ENCODE measurements at regions not wholly inside any gene's neighbourhood (a gene's known extent, or its start where the extent isn't known, plus 50 kb on each side); places are given as distances from the start of the nearest gene placed in this dataset.
A peak's percentile ranks its signal among the peaks of the same experiment; 100 is the strongest.

GRCh38 chr5:85305766-85306165 lies 921.1 kb upstream of the EDIL3 start:
- H3K27ac ChIP-seq = no peak overlapping the region
- H3K4me1 ChIP-seq = no peaks in the 10 kb centered on the region
- H3K27me3 Mint-ChIP-seq (ENCODE audit: insufficient read depth, low read depth) = no peaks in the 10 kb centered on the region
- no peaks in the 10 kb centered on the region for H4K20me1 ChIP-seq (ENCODE audit: low read depth)
- H3K36me3 Mint-ChIP-seq = no peaks in the 10 kb centered on the region
- H3K4me1 Mint-ChIP-seq = no peaks in the 10 kb centered on the region
- no peaks in the 10 kb centered on the region for H3K27me3 ChIP-seq
- H2AFZ ChIP-seq (replicated peaks) = no peak overlapping the region
- no peaks in the 10 kb centered on the region for H3F3A ChIP-seq (ENCODE audit: low read depth)
- TF ChIP-seq, protein P1, sequence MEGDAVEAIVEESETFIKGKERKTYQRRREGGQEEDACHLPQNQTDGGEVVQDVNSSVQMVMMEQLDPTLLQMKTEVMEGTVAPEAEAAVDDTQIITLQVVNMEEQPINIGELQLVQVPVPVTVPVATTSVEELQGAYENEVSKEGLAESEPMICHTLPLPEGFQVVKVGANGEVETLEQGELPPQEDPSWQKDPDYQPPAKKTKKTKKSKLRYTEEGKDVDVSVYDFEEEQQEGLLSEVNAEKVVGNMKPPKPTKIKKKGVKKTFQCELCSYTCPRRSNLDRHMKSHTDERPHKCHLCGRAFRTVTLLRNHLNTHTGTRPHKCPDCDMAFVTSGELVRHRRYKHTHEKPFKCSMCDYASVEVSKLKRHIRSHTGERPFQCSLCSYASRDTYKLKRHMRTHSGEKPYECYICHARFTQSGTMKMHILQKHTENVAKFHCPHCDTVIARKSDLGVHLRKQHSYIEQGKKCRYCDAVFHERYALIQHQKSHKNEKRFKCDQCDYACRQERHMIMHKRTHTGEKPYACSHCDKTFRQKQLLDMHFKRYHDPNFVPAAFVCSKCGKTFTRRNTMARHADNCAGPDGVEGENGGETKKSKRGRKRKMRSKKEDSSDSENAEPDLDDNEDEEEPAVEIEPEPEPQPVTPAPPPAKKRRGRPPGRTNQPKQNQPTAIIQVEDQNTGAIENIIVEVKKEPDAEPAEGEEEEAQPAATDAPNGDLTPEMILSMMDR (IDR thresholded peaks at IDR 0.05) = no peak
- TF ChIP-seq EZH2phosphoT487 (IDR thresholded peaks at IDR 0.05) = no peak
- TF ChIP-seq EZH2 (IDR thresholded peaks at IDR 0.05) = no peak
- no peak overlapping the region for H3K4me3 ChIP-seq
- no peaks in the 10 kb centered on the region for H3K9me3 Mint-ChIP-seq
- H3K9ac ChIP-seq = no peak overlapping the region
- H3K27ac Mint-ChIP-seq = no peak overlapping the region
- no peak overlapping the region for H3K4me3 Mint-ChIP-seq
- no peaks in the 10 kb centered on the region for H3K36me3 ChIP-seq
- no peaks in the 10 kb centered on the region for H3K9me3 ChIP-seq (ENCODE audit: low read depth)
- DNase-seq (ENCODE audit: low spot score) = no peak
- H3K4me2 ChIP-seq = no peak overlapping the region
- no peaks in the 10 kb centered on the region for H3K79me2 ChIP-seq (ENCODE audit: low read depth)

DNA sequence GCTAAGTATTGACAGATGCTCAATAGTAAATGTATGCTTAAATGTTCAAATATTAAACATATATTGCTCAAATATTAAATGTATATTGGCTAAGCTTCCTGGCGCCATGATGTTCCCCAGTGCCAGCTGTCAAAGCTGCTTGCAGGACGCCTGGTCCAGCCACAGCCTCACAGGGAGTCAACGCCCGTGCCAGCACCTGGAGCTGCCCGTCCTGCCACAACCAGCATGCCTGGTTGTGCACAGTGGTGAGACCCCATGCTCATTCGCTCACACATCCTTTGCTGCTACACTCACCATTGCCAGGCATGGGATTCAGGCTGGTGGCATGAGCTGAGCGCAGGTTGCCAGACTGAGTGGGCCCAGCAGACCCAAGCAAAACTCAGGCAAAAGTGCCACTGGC lies 926.9 kb upstream of the EDIL3 start:
- no peaks in the 10 kb centered on the region for H3F3A ChIP-seq (ENCODE audit: low read depth)
- H3K4me1 Mint-ChIP-seq = no peaks in the 10 kb centered on the region
- H3K27ac ChIP-seq = no peak overlapping the region
- DNase-seq (ENCODE audit: low spot score) = no peak
- H3K4me2 ChIP-seq = no peak overlapping the region
- H3K27me3 ChIP-seq = no peaks in the 10 kb centered on the region
- no peak overlapping the region for H3K9ac ChIP-seq
- no peak overlapping the region for H3K27ac Mint-ChIP-seq
- no peaks in the 10 kb centered on the region for H3K36me3 Mint-ChIP-seq
- H4K20me1 ChIP-seq (ENCODE audit: low read depth) = no peaks in the 10 kb centered on the region
- H3K4me3 ChIP-seq = no peak overlapping the region
- H3K79me2 ChIP-seq (ENCODE audit: low read depth) = no peaks in the 10 kb centered on the region
- no peaks in the 10 kb centered on the region for H3K36me3 ChIP-seq
- TF ChIP-seq EZH2 (IDR thresholded peaks at IDR 0.05) (no peak), EZH2phosphoT487 (IDR thresholded peaks at IDR 0.05) (no peak)
- TF ChIP-seq, protein P1 (IDR thresholded peaks at IDR 0.05) = no peak
- H3K4me1 ChIP-seq = no peaks in the 10 kb centered on the region
- H3K4me3 Mint-ChIP-seq = no peak overlapping the region
- H3K9me3 ChIP-seq (ENCODE audit: low read depth) = no peaks in the 10 kb centered on the region
- H3K27me3 Mint-ChIP-seq (ENCODE audit: insufficient read depth, low read depth) = no peaks in the 10 kb centered on the region
- H3K9me3 Mint-ChIP-seq = no peaks in the 10 kb centered on the region
- no peak overlapping the region for H2AFZ ChIP-seq (replicated peaks)

DNA sequence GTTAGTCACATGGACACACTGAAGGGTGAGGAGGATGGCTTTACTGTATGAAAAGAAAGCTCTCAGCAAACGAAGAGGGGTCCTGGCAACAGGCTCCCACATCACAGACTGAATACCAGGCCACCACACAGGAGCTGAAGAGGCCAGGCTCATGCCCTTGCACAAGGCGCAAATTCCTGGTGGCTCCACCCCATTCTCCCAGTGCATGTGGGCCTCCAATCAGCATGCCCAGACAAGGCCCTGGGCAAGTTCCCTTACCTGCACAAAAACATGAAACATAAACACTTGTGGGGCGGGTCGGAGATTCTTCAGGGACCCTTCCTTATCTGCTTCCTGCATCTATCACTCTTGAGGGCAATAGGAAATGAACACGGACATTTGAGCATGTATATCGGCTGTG lies 935.8 kb upstream of the EDIL3 start:
- Mint-ChIP-seq H3K27ac (no peak overlapping the region), H3K4me3 (no peak overlapping the region), H3K36me3 (no peaks in the 10 kb centered on the region), H3K27me3 (ENCODE audit: insufficient read depth, low read depth) (no peaks in the 10 kb centered on the region), H3K9me3 (no peaks in the 10 kb centered on the region), H3K4me1 (no peaks in the 10 kb centered on the region)
- no peaks in the 10 kb centered on the region for H3K79me2 ChIP-seq (ENCODE audit: low read depth)
- no peak overlapping the region for H3K4me2 ChIP-seq
- peak overlapping the region; percentile 12 for H2AFZ ChIP-seq (replicated peaks)
- DNase-seq (ENCODE audit: low spot score) = no peak
- TF ChIP-seq, protein P1 (IDR thresholded peaks at IDR 0.05) = no peak
- TF ChIP-seq EZH2phosphoT487 (IDR thresholded peaks at IDR 0.05) (no peak), EZH2 (IDR thresholded peaks at IDR 0.05) (no peak)
- H3F3A ChIP-seq (ENCODE audit: low read depth) = no peaks in the 10 kb centered on the region
- no peaks in the 10 kb centered on the region for H3K9me3 ChIP-seq (ENCODE audit: low read depth)
- no peaks in the 10 kb centered on the region for H3K36me3 ChIP-seq
- no peak overlapping the region for H3K27ac ChIP-seq
- H3K4me3 ChIP-seq = no peak overlapping the region
- H3K4me1 ChIP-seq = no peaks in the 10 kb centered on the region
- H4K20me1 ChIP-seq (ENCODE audit: low read depth) = no peaks in the 10 kb centered on the region
- H3K9ac ChIP-seq = no peak overlapping the region
- no peaks in the 10 kb centered on the region for H3K27me3 ChIP-seq

DNA sequence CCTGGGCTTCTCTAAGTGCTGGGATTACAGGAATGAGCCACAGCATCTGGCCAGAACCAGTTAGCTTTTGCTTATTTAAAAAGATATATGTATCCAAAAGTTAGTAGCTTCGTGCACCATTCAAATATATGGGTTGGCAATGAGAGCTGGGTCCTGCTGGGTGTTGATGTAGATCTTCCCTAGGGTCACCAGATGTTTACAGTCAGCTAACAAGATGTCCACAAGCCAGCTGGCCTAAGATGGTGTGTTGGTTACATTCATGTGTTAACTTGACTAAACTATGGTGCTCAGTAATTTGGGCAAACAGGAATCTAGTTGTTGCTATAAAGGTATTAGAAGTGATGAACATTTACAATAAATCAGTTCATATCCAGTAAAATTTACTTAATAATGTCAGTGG lies 948.6 kb upstream of the EDIL3 start:
- no peak overlapping the region for H3K27ac ChIP-seq
- TF ChIP-seq EZH2 (IDR thresholded peaks at IDR 0.05) (no peak), EZH2phosphoT487 (IDR thresholded peaks at IDR 0.05) (no peak)
- TF ChIP-seq, protein P1 (IDR thresholded peaks at IDR 0.05) = no peak
- no peaks in the 10 kb centered on the region for H3K79me2 ChIP-seq (ENCODE audit: low read depth)
- Mint-ChIP-seq H3K27me3 (ENCODE audit: insufficient read depth, low read depth) (no peaks in the 10 kb centered on the region), H3K4me1 (no peaks in the 10 kb centered on the region), H3K27ac (no peak overlapping the region), H3K4me3 (no peak overlapping the region), H3K36me3 (no peaks in the 10 kb centered on the region), H3K9me3 (no peaks in the 10 kb centered on the region)
- no peaks in the 10 kb centered on the region for H3K4me1 ChIP-seq
- H3K4me2 ChIP-seq = no peak overlapping the region
- H3K9me3 ChIP-seq (ENCODE audit: low read depth) = no peaks in the 10 kb centered on the region
- H3K27me3 ChIP-seq = no peaks in the 10 kb centered on the region
- DNase-seq (ENCODE audit: low spot score) = no peak
- no peak overlapping the region for H3K9ac ChIP-seq
- no peak overlapping the region for H3K4me3 ChIP-seq
- no peaks in the 10 kb centered on the region for H4K20me1 ChIP-seq (ENCODE audit: low read depth)
- no peaks in the 10 kb centered on the region for H3K36me3 ChIP-seq
- no peaks in the 10 kb centered on the region for H3F3A ChIP-seq (ENCODE audit: low read depth)
- H2AFZ ChIP-seq (replicated peaks) = no peak overlapping the region

Data from neural progenitor cell (in vitro differentiated cells).